Heart left ventricle (tissue), 16 donors: ENCODE measurements at regions not wholly inside any gene's neighbourhood (a gene's known extent, or its start where the extent isn't known, plus 50 kb on each side); places are given as distances from the start of the nearest gene placed in this dataset.

Experiments
- ATAC-seq, 4 donors: fragments of 200-7000 bp; cut with Tn5 transposase; one replicate each; pipeline ENCODE4 v1.9.1; 2020 to 2022; ENCODE audit warnings: moderate library complexity in 4 of 4, mild to moderate bottlenecking in 3 of 4, moderate number of reproducible peaks in 1 of 4
- DNase-seq, 5 donors: peaks; one replicate each; pipeline ENCODE4 v3.0.0-alpha.2; 2020
- H3K27ac ChIP-seq, 12 donors: fragments of 200-600 bp; sonication (generic) in 4 of 12; one replicate each; pipeline versions ENCODE4 v1.5.0 to v1.8.0; 2016 to 2022; ENCODE audit warnings: mild to moderate bottlenecking in 2 of 12
- H3K27me3 ChIP-seq, 9 donors: fragments of 200-600 bp; sonication (generic) in 2 of 9; one replicate each; pipeline versions ENCODE4 v1.5.1 to v1.8.0; 2016 to 2022; ENCODE audit warnings: mild to moderate bottlenecking in 3 of 9
- H3K36me3 ChIP-seq, 9 donors: fragments of 200-600 bp; sonication (generic) in 2 of 9; one replicate each; pipeline versions ENCODE4 v1.5.0 to v1.8.0; 2018 to 2022; ENCODE audit warnings: mild to moderate bottlenecking in 2 of 9
- H3K4me1 ChIP-seq, 12 donors: fragments of 200-600 bp; sonication (generic) in 4 of 12; one replicate each; pipeline versions ENCODE4 v1.5.0 to v1.8.0; 2016 to 2022; ENCODE audit warnings: mild to moderate bottlenecking in 3 of 12
- H3K4me3 ChIP-seq, 12 donors: fragments of 200-600 bp; sonication (generic) in 4 of 12; one replicate each; pipeline versions ENCODE4 v1.5.0 to v1.8.0; 2017 to 2022; ENCODE audit warnings: mild to moderate bottlenecking in 9 of 12, moderate library complexity in 4 of 12
- H3K9me3 ChIP-seq, 12 donors: fragments of 200-600 bp; sonication (generic) in 4 of 12; one replicate each; pipeline versions ENCODE4 v1.5.0 to v1.8.0; 2016 to 2022; ENCODE audit warnings: mild to moderate bottlenecking in 1 of 12
- CTCF ChIP-seq, 12 donors: fragments of 200-600 bp; sonication (generic) in 4 of 12; IDR thresholded peaks; one replicate each; pipeline versions ENCODE4 v1.5.0 to v1.8.0; 2018 to 2022; ENCODE audit warnings: antibody characterized with exemption in 12 of 12, mild to moderate bottlenecking in 5 of 12
- POLR2A ChIP-seq, 2 donors: fragments of 450-650 bp; IDR thresholded peaks; one replicate each; pipeline ENCODE4 v1.6.1; 2017; ENCODE audit warnings: antibody characterized with exemption in 2 of 2, mild to moderate bottlenecking in 2 of 2, moderate library complexity in 2 of 2
- WGBS, 4 donors: extraction: QIAGEN DNeasy Blood & Tissue Kit in 2 of 4; methylation state at CpG; one replicate each; pipeline versions ENCODE4 v1.1.5 to v1.1.7; 2013 to 2018; 5-methylcytosine and 5-hydroxymethylcytosine counted together
- intact Hi-C, 10 donors: fragments of 100-400 bp; cut with DNase I; formaldehyde crosslinking; loops; one replicate each; pipeline versions ENCODE4 v1.11.1 to v1.14.2; 2022
- donor health status: ischemic (EF 13 %, LVEDD 7.1; RV severe dilation, severe dysfunction).
- donor health status: healthy with polysubstance abuse.
- donor health status: DM: no; HTN: yes; CAD: no.
- donor health status: DM: no; HTN: no; CAD: no.
- donor health status: ischemic (EF 25% LVEDD 6.9; RV normal size, moderate dysfunction).
- donor health status: ischemic (EF 25% LVEDD 5.7; RV mildly dilated, moderate dysfunction).
- donor health status: healthy.
- donor health status: DM: yes; HTN: yes; CAD: no.
- donor health status: ischemic (EF 35%, LVEDD 5.7; RV mildly dilated, moderate dysfunction).
- donor health status: nonischemic (EF 11% LVEDD 7.7; RV severe dilation, severe dysfunction).
- donor health status: DM: yes; HTN: yes; CAD: no.
- donor health status: PGD.
- donor health status: ischemic (EF 29% LVEDD 5.4; RV normal size, mild dysfunction).
- donor health status: nonischemic (EF 23%, LVEDD 6.1; RV moderate dilation, normal function).

DNA sequence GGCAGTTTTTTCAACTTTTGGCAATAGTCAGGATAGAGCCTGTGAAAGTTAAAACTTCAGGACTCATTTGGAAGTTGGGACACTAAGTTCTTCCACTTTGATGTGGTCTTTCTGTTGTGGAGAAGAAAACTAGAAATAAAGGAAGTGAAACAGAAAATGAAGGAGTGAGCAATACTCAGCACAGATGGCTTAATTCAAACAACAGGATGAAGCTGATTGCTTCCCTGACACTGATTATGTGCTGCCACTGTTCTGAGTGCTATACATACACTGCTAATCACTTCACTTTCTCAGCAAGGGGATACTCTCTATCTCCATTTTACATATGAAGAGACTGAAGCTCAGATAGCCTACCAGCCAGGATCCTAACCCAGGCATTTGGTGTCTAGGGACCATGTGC lies 235.1 kb upstream of the CPEB2 start:
- Histone ChIP-seq H3K4me1 (peaks cover 0 to 7% (median 0%) of the 10 kb centered on the region in 12 donors), H3K9me3 (no peaks in the 10 kb centered on the region), H3K27me3 (no peaks in the 10 kb centered on the region), H3K4me3 (no peak overlapping the region), H3K27ac (no peak overlapping the region), H3K36me3 (no peaks in the 10 kb centered on the region)
- no peak for DNase-seq
- intact Hi-C loops = no loop called here
- no peak for TF ChIP-seq CTCF (IDR thresholded peaks at IDR 0.05)
- no peak for TF ChIP-seq POLR2A (IDR thresholded peaks at IDR 0.05)
- no peak for ATAC-seq

GRCh38 chr4:14768449-14768848 lies 233.8 kb upstream of the CPEB2 start:
- DNase-seq (no peak), ATAC-seq (no peak)
- no peaks in the 10 kb centered on the region for H3K27me3 ChIP-seq
- H3K4me3 ChIP-seq = no peak overlapping the region
- no peak overlapping the region for H3K27ac ChIP-seq
- H3K9me3 ChIP-seq = peaks cover 0 to 2% (median 0%) of the 10 kb centered on the region in 12 donors
- TF ChIP-seq CTCF (IDR thresholded peaks at IDR 0.05) = no peak
- TF ChIP-seq POLR2A (IDR thresholded peaks at IDR 0.05) = no peak
- H3K4me1 ChIP-seq = peaks cover 0 to 7% (median 0%) of the 10 kb centered on the region in 12 donors
- no peaks in the 10 kb centered on the region for H3K36me3 ChIP-seq
- intact Hi-C loops = no loop called here

- peaks cover 0 to 7% (median 0%) of the 10 kb centered on the region in 12 donors for H3K4me1 ChIP-seq
- intact Hi-C loops = no loop called here
- DNase-seq = no peak
- H3K9me3 ChIP-seq = peaks cover 0 to 11% (median 0%) of the 10 kb centered on the region in 12 donors
- no peak overlapping the region for H3K27ac ChIP-seq
- TF ChIP-seq POLR2A (IDR thresholded peaks at IDR 0.05) (no peak), CTCF (IDR thresholded peaks at IDR 0.05) (no peak)
- WGBS, 4 donors = 33 to 71% (median 65%) methylated on average over 1 of the region's 1 CpG
- no peak overlapping the region for H3K4me3 ChIP-seq
- H3K27me3 ChIP-seq = no peaks in the 10 kb centered on the region
- no peak for ATAC-seq
- H3K36me3 ChIP-seq = no peaks in the 10 kb centered on the region
Measured at GRCh38 chr4:14769993-14770392, 232.3 kb upstream of the CPEB2 start.

GRCh38 chr4:14771094-14771493 lies 231.2 kb upstream of the CPEB2 start:
- no peak for TF ChIP-seq CTCF (IDR thresholded peaks at IDR 0.05)
- TF ChIP-seq POLR2A (IDR thresholded peaks at IDR 0.05) = no peak
- no peak overlapping the region for H3K4me3 ChIP-seq
- peaks cover 0 to 11% (median 0%) of the 10 kb centered on the region in 12 donors for H3K9me3 ChIP-seq
- H3K36me3 ChIP-seq = no peaks in the 10 kb centered on the region
- H3K27me3 ChIP-seq = no peaks in the 10 kb centered on the region
- DNase-seq (no peak), ATAC-seq (no peak)
- H3K27ac ChIP-seq = no peak overlapping the region
- peaks cover 0 to 7% (median 0%) of the 10 kb centered on the region in 12 donors for H3K4me1 ChIP-seq
- 83 to 91% (median 89%) methylated on average over 2 of the region's 2 CpGs for WGBS, 4 donors
- intact Hi-C loops = no loop called here
